AML-193 (cell line): ENCODE measurements at regions not wholly inside any gene's neighbourhood (a gene's known extent, or its start where the extent isn't known, plus 50 kb on each side); places are given as distances from the start of the nearest gene placed in this dataset.

Experiments used
- DNase-seq, 2 experiments: peaks; one replicate each; lab custom pipeline; 2025; lab: John Stamatoyannopoulos, UW

GRCh38 chr12:32047357-32048212, 59.1 kb upstream of the BICD1 start:
- no peak for DNase-seq

GRCh38 chr12:32048791-32049190, 57.9 kb upstream of the BICD1 start:
- DNase-seq: no peak

GRCh38 chr12:32049956-32050355, 56.7 kb upstream of the BICD1 start:
- DNase-seq: no peak

- peak; percentile 53 to 57 for DNase-seq
These were observed 55.0 kb upstream of the BICD1 start for GRCh38 chr12:32051511-32052211.

- no peak for DNase-seq
These were observed 54.4 kb upstream of the BICD1 start for GRCh38 chr12:32052212-32052713.

GRCh38 chr12:32053881-32054624, 52.6 kb upstream of the BICD1 start:
- DNase-seq: no peak
